OCI-LY3 (cell line): ENCODE measurements at regions not wholly inside any gene's neighbourhood (a gene's known extent, or its start where the extent isn't known, plus 50 kb on each side); places are given as distances from the start of the nearest gene placed in this dataset.

Experiments
- H2AFZ ChIP-seq: fragments of 200-600, 300-600 bp; shearing (Covaris generic); 2 replicates; pipeline ENCODE4 v1.6.0; 2014; ENCODE audit warnings: antibody characterized with exemption, low read depth, low read length
- H3K27ac ChIP-seq: fragments of 200-600, 300-600 bp; sonication (generic); 2 replicates; pipeline ENCODE4 v1.5.1; 2014; ENCODE audit warnings: mild to moderate bottlenecking, low read length, moderate library complexity, mixed read lengths
- H3K27me3 ChIP-seq: fragments of 200-600, 300-600 bp; sonication (generic); 2 replicates; pipeline ENCODE4 v1.6.1; 2014; ENCODE audit warnings: low read depth, low read length, mixed read lengths
- H3K36me3 ChIP-seq: fragments of 200-600, 300-600 bp; sonication (generic); replicated peaks from 2 replicates; pipeline ENCODE3; 2014; ENCODE audit warnings: low read depth, low read length, mixed read lengths
- H3K4me1 ChIP-seq: fragments of 300-600, 200-600 bp; sonication (generic); 2 replicates; pipeline ENCODE4 v1.6.1; 2014; ENCODE audit warnings: low read length, mixed read lengths
- H3K4me2 ChIP-seq: fragments of 200-600, 300-600 bp; sonication (generic); 2 replicates; pipeline ENCODE4 v1.6.1; 2014; ENCODE audit warnings: low read length, mixed read lengths
- H3K4me3 ChIP-seq: fragments of 300-600, 200-600 bp; sonication (generic); 2 replicates; pipeline ENCODE4 v1.5.1; 2014; ENCODE audit warnings: antibody characterized with exemption, mild to moderate bottlenecking, low read length, moderate library complexity
- H3K79me2 ChIP-seq: fragments of 300-600, 200-600 bp; shearing (Covaris generic); 2 replicates; pipeline ENCODE4 v1.6.1; 2014; ENCODE audit warnings: mild to moderate bottlenecking, low read length, mixed read lengths
- H3K9ac ChIP-seq: fragments of 300-600, 200-600 bp; shearing (Covaris generic); 2 replicates; pipeline ENCODE4 v1.6.0; 2014; ENCODE audit warnings: mild to moderate bottlenecking, low read length, moderate library complexity
- H3K9me3 ChIP-seq: fragments of 200-600, 300-600 bp; shearing (Covaris generic); 2 replicates; pipeline ENCODE4 v1.6.1; 2014; ENCODE audit warnings: low read length, mixed read lengths; ENCODE audit not compliant: insufficient read depth
- H4K20me1 ChIP-seq: fragments of 200-600, 300-600 bp; sonication (generic); 2 replicates; pipeline ENCODE4 v1.6.1; 2016; ENCODE audit warnings: low read length, mixed read lengths; ENCODE audit not compliant: insufficient read depth
- EZH2phosphoT487 ChIP-seq: fragments of 200-600 bp; shearing (Covaris generic); IDR thresholded peaks from 2 replicates; pipeline ENCODE4 v1.6.1; 2018; ENCODE audit warnings: antibody characterized with exemption, mixed run types, low read depth
- TF ChIP-seq, protein P1 (sequence below): fragments of 200-600, 300-600 bp; sonication (generic); IDR thresholded peaks from 2 replicates; pipeline ENCODE4 v1.5.1; 2014; ENCODE audit warnings: antibody characterized with exemption, low read length, low read depth

DNA sequence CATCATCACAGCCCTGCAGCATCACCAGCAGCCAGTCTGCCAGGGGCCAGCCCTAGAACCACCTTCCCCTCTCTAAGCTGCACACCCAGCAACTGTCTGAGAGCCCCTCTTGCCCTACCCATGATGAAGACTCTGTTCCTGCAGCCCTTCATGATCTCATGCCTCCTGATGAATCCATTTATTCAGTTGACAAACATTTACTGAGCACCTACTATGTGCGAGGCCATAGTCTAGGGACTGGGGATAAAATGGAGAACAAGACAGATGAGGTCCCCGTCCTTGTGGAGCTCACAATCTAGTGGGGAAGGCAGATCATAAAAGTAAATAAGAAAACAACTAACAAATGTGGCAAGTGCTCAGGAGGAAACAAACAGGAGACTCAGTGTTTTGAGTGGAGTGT is 96.3 kb downstream of the PCDH1 start:
- Histone ChIP-seq H3K27ac (peak overlapping the region; percentile 87), H3K27me3 (no peaks in the 10 kb centered on the region), H3K4me3 (peak overlapping the region; percentile 49), H3K4me2 (peak overlapping the region; percentile 73), H3K36me3 (no peaks in the 10 kb centered on the region), H4K20me1 (no peaks in the 10 kb centered on the region), H3K4me1 (peaks cover 66% of the 10 kb centered on the region), H3K9ac (peak overlapping the region; percentile 14; the same call in 1 of the 2 replicates), H3K9me3 (no peaks in the 10 kb centered on the region), H2AFZ (no peak overlapping the region), H3K79me2 (no peaks in the 10 kb centered on the region)
- TF ChIP-seq, protein P1, sequence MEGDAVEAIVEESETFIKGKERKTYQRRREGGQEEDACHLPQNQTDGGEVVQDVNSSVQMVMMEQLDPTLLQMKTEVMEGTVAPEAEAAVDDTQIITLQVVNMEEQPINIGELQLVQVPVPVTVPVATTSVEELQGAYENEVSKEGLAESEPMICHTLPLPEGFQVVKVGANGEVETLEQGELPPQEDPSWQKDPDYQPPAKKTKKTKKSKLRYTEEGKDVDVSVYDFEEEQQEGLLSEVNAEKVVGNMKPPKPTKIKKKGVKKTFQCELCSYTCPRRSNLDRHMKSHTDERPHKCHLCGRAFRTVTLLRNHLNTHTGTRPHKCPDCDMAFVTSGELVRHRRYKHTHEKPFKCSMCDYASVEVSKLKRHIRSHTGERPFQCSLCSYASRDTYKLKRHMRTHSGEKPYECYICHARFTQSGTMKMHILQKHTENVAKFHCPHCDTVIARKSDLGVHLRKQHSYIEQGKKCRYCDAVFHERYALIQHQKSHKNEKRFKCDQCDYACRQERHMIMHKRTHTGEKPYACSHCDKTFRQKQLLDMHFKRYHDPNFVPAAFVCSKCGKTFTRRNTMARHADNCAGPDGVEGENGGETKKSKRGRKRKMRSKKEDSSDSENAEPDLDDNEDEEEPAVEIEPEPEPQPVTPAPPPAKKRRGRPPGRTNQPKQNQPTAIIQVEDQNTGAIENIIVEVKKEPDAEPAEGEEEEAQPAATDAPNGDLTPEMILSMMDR: no peak
- TF ChIP-seq EZH2phosphoT487: no peak

DNA sequence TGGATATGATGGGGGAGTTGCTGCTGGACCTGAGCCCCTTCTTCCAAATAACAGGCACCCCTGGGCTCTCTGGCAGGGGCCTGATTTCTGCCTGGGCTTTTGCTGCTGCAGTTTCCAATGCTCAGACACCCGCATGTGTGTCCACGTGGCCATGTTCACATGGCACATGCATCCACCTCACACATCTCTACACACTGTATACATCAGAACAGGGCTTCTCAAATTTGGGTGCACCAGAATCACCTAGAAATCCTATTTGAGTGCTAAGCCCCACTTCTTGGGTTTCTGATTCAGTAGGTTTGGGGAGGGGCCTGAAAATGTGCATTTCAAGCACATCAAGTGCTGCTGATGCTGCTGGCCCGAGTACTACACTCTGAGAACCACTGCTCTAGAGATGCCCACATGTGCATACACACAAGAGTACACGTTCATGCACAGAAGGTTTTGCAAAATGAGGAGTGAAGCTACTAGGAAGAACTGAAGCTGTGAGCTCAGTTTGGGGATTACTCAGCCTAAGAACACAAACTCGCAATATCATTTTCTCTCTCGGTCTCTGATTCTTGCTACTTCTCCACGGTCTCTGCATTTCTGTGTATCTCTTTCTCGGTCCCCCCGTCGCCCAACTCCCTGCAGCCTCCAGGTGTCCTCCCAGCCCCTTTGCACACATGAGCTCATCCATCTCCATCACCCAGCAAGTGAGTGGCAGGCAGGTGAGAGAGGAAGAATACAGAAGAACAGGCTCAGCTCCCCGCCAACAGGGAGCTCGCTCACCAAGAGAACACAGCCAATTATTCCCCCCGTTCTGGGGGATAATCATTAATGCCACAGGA is 97.0 kb downstream of the PCDH1 start:
- no peaks in the 10 kb centered on the region for H3K27me3 ChIP-seq
- H3K4me3 ChIP-seq: peak overlapping the region; percentile 49
- H3K9me3 ChIP-seq: no peaks in the 10 kb centered on the region
- peaks cover 66% of the 10 kb centered on the region for H3K4me1 ChIP-seq
- TF ChIP-seq EZH2phosphoT487: no peak
- TF ChIP-seq, protein P1: peak; percentile 32
- H3K4me2 ChIP-seq: peak overlapping the region; percentile 73
- no peaks in the 10 kb centered on the region for H4K20me1 ChIP-seq
- peak overlapping the region; percentile 87 for H3K27ac ChIP-seq
- peak overlapping the region; percentile 35; the same call in 1 of the 2 replicates for H3K9ac ChIP-seq
- no peaks in the 10 kb centered on the region for H3K36me3 ChIP-seq
- no peaks in the 10 kb centered on the region for H3K79me2 ChIP-seq
- H2AFZ ChIP-seq: no peak overlapping the region

- Histone ChIP-seq H3K27ac (peak overlapping the region; percentile 87), H3K79me2 (no peaks in the 10 kb centered on the region), H3K9ac (peak overlapping the region; percentile 35; the same call in 1 of the 2 replicates), H2AFZ (no peak overlapping the region), H3K27me3 (no peaks in the 10 kb centered on the region), H3K4me1 (peaks cover 66% of the 10 kb centered on the region), H3K4me3 (0 out of 2 replicates have a peak overlapping the region, but pooled peaks have one; percentile 49), H4K20me1 (no peaks in the 10 kb centered on the region), H3K4me2 (peak overlapping the region; percentile 73), H3K9me3 (no peaks in the 10 kb centered on the region), H3K36me3 (no peaks in the 10 kb centered on the region)
- TF ChIP-seq, protein P1: no peak
- TF ChIP-seq EZH2phosphoT487: no peak
Measured at GRCh38 chr5:141780240-141780951, 97.8 kb downstream of the PCDH1 start.

- Histone ChIP-seq H3K9me3 (no peaks in the 10 kb centered on the region), H3K27ac (peak overlapping the region; percentile 87), H3K4me1 (peaks cover 63% of the 10 kb centered on the region), H3K4me2 (peak overlapping the region; percentile 73), H3K9ac (peak overlapping the region; percentile 17; the same call in 1 of the 2 replicates), H2AFZ (no peak overlapping the region), H3K36me3 (no peaks in the 10 kb centered on the region), H3K27me3 (no peaks in the 10 kb centered on the region), H3K4me3 (no peak overlapping the region), H4K20me1 (no peaks in the 10 kb centered on the region), H3K79me2 (no peaks in the 10 kb centered on the region)
- TF ChIP-seq, protein P1: no peak
- TF ChIP-seq EZH2phosphoT487: no peak
Measured at GRCh38 chr5:141779503-141779973, 97.5 kb upstream of the ARAP3 start.
